ENCODE measurements at regions not wholly inside any gene's neighbourhood (a gene's known extent, or its start where the extent isn't known, plus 50 kb on each side); places are given as distances from the start of the nearest gene placed in this dataset.
"Not testable (repeated sequence)": the region's sequence is repeated elsewhere in the genome, so short reads cannot be mapped to it uniquely, and the experiment has no call there.

DNA sequence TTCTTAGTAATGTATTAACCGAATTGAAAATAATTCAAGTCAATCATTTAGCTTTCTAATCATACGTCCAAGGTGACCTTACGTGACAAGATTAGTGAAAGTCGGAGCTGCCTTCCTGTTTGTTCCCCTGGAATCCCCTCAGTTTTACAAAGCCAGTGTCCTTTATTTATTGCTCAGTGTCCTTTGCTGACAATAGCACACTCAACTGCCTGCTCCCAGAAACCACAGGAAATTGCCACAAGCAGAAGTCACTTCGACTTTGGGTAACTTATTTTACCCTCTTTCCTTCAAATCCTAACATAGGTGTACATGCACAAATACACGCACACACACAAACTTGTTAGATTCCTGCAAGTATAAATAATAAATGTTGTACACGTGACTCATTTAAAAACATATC is 1167.7 kb upstream of the ADGRB3 start (continued):
- TF ChIP-seq ZNF274 (IDR thresholded peaks at IDR 0.05; ENCODE audit: low read length): no peak
- TF ChIP-seq ZNF274 (tag by site-specific recombination; IDR thresholded peaks at IDR 0.05; ENCODE audit: borderline replicate concordance): no peak
- no peak for TF ChIP-seq ZSCAN23 (tag by site-specific recombination; IDR thresholded peaks at IDR 0.05)
- no peak for TF ChIP-seq ZNF433 (tag by site-specific recombination; IDR thresholded peaks at IDR 0.05; ENCODE audit: low read depth)
- TF ChIP-seq HOXD13 (CRISPR knock-in tag; IDR thresholded peaks at IDR 0.05; ENCODE audit: borderline replicate concordance): no peak
- TF ChIP-seq, protein P1, sequence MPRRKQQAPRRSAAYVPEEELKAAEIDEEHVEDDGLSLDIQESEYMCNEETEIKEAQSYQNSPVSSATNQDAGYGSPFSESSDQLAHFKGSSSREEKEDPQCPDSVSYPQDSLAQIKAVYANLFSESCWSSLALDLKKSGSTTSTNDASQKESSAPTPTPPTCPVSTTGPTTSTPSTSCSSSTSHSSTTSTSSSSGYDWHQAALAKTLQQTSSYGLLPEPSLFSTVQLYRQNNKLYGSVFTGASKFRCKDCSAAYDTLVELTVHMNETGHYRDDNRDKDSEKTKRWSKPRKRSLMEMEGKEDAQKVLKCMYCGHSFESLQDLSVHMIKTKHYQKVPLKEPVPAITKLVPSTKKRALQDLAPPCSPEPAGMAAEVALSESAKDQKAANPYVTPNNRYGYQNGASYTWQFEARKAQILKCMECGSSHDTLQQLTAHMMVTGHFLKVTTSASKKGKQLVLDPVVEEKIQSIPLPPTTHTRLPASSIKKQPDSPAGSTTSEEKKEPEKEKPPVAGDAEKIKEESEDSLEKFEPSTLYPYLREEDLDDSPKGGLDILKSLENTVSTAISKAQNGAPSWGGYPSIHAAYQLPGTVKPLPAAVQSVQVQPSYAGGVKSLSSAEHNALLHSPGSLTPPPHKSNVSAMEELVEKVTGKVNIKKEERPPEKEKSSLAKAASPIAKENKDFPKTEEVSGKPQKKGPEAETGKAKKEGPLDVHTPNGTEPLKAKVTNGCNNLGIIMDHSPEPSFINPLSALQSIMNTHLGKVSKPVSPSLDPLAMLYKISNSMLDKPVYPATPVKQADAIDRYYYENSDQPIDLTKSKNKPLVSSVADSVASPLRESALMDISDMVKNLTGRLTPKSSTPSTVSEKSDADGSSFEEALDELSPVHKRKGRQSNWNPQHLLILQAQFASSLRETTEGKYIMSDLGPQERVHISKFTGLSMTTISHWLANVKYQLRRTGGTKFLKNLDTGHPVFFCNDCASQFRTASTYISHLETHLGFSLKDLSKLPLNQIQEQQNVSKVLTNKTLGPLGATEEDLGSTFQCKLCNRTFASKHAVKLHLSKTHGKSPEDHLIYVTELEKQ (tag by site-specific recombination; IDR thresholded peaks at IDR 0.05; ENCODE audit: borderline replicate concordance): no peak
- TF ChIP-seq ZNF624 (tag by site-specific recombination; IDR thresholded peaks at IDR 0.05): no peak
- no peak for TF ChIP-seq ZNF169 (tag by site-specific recombination; IDR thresholded peaks at IDR 0.05)
- no peak for TF ChIP-seq ZNF157 (tag by site-specific recombination; IDR thresholded peaks at IDR 0.05)
- TF ChIP-seq ZNF350 (tag by site-specific recombination; IDR thresholded peaks at IDR 0.05): no peak
- TF ChIP-seq ZBTB8A (tag by site-specific recombination; IDR thresholded peaks at IDR 0.05): no peak
- TF ChIP-seq ZNF501 (tag by site-specific recombination; IDR thresholded peaks at IDR 0.05): no peak
- no peak for TF ChIP-seq HOXC10 (CRISPR knock-in tag; IDR thresholded peaks at IDR 0.05)
- no peak for TF ChIP-seq ZNF10 (tag by site-specific recombination; IDR thresholded peaks at IDR 0.05)

GRCh38 chr6:67462725-67463124 is 1172.4 kb upstream of the ADGRB3 start:
- H3K36me3 ChIP-seq (ENCODE audit: control insufficient read depth in 2 of 2, insufficient read depth in 1 of 2, low read length in 2 of 2); H3K4me1 ChIP-seq (ENCODE audit: control insufficient read depth, insufficient read depth, low read length); H3K9me3 ChIP-seq (ENCODE audit: control insufficient read depth, insufficient read depth, low read depth, low read length); POLR2A ChIA-PET; H3K4me3 ChIP-seq (ENCODE audit: low read depth, low read length); H3K27ac ChIP-seq (ENCODE audit: extremely low read depth, low read depth, low read length); CTCF ChIA-PET: not testable (repeated sequence)

GRCh38 chr6:67459556-67459955 is 1175.5 kb upstream of the ADGRB3 start:
- ChIA-PET CTCF (no interaction called here), POLR2A (no interaction called here)
- no peaks in the 10 kb centered on the region for H3K9me3 ChIP-seq (ENCODE audit: control insufficient read depth, insufficient read depth, low read depth, low read length)
- H3K4me3 ChIP-seq (ENCODE audit: low read depth, low read length): no peak overlapping the region
- no peak overlapping the region for H3K27ac ChIP-seq (ENCODE audit: extremely low read depth, low read depth, low read length)
- no peaks in the 10 kb centered on the region for H3K4me1 ChIP-seq (ENCODE audit: control insufficient read depth, insufficient read depth, low read length)
- TF ChIP-seq ZNF174 (tag by site-specific recombination; IDR thresholded peaks at IDR 0.05) (no peak), ZNF398 (tag by site-specific recombination; IDR thresholded peaks at IDR 0.05) (no peak), ZNF623 (tag by site-specific recombination; IDR thresholded peaks at IDR 0.05) (no peak), ZNF2 (tag by site-specific recombination; IDR thresholded peaks at IDR 0.05) (no peak), INSM2 (tag by site-specific recombination; IDR thresholded peaks at IDR 0.05) (no peak), SP7 (tag by site-specific recombination; IDR thresholded peaks at IDR 0.05) (no peak), ZNF677 (tag by site-specific recombination; IDR thresholded peaks at IDR 0.05) (no peak), ZNF221 (tag by site-specific recombination; IDR thresholded peaks at IDR 0.05; ENCODE audit: borderline replicate concordance) (no peak), ZFHX2 (tag by site-specific recombination; conservative IDR thresholded peaks at IDR 0.05) (no peak), ZNF621 (tag by site-specific recombination; IDR thresholded peaks at IDR 0.05) (no peak), ZNF292 (tag by site-specific recombination; IDR thresholded peaks at IDR 0.05; ENCODE audit: borderline replicate concordance, low read depth) (no peak), ZNF394 (tag by site-specific recombination; IDR thresholded peaks at IDR 0.05; ENCODE audit: borderline replicate concordance) (no peak)
- TF ChIP-seq, protein P2, sequence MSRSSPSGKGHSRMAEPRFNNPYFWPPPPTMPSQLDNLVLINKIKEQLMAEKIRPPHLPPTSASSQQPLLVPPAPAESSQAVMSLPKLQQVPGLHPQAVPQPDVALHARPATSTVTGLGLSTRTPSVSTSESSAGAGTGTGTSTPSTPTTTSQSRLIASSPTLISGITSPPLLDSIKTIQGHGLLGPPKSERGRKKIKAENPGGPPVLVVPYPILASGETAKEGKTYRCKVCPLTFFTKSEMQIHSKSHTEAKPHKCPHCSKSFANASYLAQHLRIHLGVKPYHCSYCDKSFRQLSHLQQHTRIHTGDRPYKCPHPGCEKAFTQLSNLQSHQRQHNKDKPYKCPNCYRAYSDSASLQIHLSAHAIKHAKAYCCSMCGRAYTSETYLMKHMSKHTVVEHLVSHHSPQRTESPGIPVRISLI (tag by site-specific recombination; IDR thresholded peaks at IDR 0.05): no peak
- H3K36me3 ChIP-seq (ENCODE audit: control insufficient read depth in 2 of 2, insufficient read depth in 1 of 2, low read length in 2 of 2): no peaks in the 10 kb centered on the region

Measured in HEK293 (cell line).